TTC549 (cell line): ENCODE measurements at regions not wholly inside any gene's neighbourhood (a gene's known extent, or its start where the extent isn't known, plus 50 kb on each side); places are given as distances from the start of the nearest gene placed in this dataset.
"Not testable (repeated sequence)": the region's sequence is repeated elsewhere in the genome, so short reads cannot be mapped to it uniquely, and the experiment has no call there.

Source experiments
- FAIRE-seq: peaks from 2 replicates; lab custom pipeline; 2012; peaks lifted over from hg19 to GRCh38; lab: Jason Lieb, UNC

DNA sequence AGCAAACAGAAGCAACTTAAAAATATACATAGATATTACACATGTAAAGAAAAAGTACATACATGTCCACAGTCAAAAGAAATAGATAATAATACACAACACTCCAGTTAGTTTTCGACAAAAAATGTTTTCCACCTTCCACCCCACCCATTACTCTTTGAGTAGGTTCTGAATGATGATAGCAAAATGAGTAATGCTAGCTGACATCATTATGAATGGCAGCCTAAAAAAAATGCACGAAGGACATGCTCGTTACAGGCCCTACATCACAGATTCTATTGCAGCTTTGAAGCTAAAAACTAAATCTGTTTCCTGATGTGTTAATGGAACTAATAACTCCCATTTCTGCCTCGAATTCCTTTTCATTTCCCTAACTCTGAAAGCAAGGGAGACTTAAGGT is 578.7 kb upstream of the NETO1 start:
- no peak for FAIRE-seq

DNA sequence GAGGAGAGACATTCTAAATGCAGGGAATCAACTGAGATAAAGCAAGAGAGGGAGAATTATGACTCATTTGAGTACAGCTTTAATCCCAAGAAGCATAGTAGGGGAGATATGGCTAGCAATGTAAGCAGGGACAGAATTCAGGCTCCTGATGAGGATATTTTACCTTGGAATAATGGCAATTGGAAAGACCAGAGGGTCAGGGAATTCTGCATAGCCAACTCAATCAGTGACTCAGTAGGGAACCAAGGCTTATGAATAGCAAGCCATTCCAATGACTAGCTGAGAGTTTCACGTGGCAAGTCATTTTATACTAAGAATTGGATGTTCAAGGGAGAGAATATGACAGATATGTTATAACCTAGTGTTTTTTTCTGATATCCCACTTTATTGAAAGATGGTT is 563.8 kb upstream of the NETO1 start:
- no peak for FAIRE-seq

DNA sequence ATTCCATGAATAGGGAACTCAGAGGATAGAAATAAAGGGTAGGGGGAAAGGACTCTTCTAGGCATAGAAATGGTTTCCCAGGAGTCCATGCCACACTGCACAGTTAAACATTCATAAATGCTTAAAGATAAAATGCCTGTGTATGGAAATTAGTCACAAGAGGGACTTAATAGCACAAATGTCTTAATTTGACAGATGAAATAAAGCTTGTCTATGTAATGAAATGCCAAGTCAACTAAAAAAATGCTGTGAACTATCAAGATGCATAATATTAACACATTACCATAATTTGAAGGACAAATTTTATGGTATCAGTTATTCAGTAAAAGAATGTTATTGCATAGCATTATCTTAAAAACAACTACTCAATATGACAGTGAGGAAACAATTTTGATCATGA is 553.2 kb upstream of the NETO1 start:
- no peak for FAIRE-seq

DNA sequence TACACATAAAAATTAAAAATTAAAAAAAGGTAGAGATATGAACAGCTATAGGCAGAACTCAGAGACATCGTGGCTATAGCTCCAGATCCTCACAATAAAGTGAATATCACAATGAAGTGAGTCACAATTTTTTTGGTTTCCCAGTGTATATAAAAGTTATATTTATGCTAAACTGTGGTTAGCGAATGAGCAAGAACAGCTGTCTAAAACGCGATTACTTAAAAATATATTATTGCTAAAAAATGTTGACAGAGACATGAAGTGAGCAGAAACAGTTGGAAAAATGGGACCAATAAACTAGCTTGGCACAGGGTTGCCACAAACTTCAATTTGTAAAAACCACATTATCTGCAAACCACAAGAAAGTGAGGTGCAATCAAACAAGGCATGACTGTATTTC is 551.7 kb upstream of the NETO1 start:
- FAIRE-seq: no peak

DNA sequence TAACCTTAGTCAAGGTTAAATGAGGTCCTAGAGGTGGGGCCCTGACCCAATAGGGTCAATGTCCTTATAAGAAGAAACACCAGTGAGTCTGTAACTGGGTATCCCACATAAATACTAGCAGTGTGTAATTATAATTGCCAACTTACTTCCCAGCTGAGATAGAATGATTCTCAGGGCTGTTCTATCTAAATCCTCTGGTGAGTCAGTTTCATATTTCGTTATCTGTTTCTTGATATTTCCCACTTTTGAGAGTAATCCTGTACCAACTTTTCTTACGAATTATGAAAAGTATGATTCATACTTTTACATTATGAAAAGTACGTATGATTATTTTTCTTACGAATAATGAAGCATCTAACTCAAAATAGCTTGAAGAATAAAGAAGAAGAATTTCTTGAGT is 546.8 kb upstream of the NETO1 start:
- no peak for FAIRE-seq

DNA sequence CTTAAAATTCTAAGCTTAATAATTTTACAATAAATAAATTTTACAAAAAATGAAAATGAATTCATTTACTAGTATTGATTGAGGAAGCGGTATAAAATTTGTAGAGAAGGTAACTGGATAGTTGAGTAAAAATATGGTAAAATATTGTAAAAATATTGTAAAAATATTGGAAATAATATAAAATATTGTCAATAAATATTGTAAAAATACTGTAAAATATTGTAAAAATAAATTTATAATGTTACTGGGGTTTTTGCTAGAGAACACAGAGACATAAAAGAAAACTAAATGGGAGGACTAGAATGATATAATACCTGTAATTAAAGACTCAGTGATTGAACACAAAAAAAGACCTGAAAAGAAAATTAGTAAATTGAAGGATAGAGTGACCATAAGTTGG is 546.3 kb upstream of the NETO1 start:
- FAIRE-seq: no peak

DNA sequence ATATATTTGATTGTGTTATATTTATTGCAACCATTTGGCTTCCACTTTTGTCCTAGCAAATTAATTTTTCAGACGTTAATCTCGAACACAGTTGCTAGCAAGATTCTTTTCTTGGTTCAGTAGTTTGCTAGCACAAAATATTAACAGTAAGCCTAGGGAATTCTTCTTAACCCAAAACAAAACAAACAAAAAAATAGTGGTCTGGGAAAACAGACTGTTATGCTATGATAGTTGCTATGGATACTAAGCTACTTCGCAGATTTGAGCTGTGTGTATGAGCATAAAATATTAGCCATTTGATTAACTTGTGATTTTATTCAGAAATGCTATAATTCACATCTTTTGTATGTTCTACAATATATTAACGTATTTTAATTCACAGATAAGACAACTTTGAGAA is 541.5 kb upstream of the NETO1 start:
- FAIRE-seq: no peak

DNA sequence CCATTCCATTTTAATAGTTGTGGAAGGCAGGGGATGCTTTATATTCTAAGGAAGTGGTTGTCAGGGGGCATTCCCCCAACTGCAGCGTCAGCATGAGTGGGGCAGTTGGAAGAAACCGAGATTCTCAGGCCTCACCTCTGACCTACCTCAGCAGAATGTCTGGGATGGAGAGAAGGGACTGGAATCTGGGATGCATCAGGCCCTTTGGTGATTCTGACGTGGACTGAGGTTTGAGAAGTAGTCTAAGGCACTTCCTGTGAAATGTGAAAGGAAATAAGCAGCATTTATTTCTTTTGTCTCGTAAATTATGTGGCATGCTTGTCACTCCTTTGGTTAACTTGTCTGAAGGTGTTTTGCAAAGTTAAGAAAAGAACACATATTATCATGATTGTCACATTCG is 540.7 kb upstream of the NETO1 start:
- FAIRE-seq: no peak

DNA sequence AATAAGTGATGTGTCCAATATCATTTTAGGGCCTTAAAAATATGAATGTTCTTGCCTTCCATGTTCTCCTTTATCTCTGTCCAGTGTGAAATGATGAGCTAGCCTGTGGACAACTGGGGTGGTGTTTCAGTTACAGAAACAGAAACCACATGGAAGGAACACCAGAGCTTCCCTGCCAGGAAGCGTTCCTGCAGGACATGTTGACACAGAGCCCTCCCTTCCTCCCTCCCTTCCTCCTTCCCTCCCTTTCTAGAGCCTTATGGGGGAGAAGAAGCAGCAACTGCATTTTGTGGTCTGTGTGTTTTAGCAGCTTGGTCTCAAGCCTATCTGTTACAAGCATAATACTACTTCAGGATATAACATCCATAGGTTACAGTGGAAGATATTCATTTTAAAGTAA is 539.7 kb upstream of the NETO1 start:
- no peak for FAIRE-seq

DNA sequence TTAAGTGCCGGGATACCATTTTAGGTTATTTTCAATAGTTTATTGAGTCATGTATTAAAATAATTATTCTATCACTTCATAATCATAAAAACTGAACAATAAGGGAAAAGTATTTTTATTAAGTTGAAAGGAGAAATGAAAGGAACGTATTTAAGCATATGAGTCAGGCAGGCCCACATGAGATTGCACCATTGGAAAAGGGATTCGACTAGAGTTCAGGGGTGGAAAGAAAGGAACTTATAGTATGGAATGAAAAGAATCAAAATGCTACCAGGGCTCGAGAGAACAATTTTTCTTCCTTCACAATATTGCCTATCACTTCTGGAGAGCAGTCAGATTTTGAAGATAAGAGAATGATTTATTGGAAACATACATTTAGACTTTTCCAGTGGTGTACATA is 516.5 kb upstream of the NETO1 start:
- FAIRE-seq: no peak

DNA sequence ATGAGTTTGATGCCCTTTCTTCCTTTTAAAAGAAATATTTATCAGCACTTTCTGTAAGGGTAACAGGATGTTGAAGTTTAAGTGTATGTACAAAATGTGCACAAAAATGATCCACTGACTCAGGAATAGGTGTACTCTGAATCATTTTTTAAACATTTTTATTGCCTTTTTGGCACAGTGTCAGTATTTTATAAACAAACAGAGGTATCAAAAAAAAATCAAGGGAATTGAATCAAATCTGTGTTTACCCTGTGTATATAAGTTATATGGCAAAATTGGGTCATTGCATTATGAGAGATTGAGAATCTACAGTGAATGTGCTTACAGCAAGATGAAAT is 513.9 kb upstream of the NETO1 start:
- FAIRE-seq: no peak

DNA sequence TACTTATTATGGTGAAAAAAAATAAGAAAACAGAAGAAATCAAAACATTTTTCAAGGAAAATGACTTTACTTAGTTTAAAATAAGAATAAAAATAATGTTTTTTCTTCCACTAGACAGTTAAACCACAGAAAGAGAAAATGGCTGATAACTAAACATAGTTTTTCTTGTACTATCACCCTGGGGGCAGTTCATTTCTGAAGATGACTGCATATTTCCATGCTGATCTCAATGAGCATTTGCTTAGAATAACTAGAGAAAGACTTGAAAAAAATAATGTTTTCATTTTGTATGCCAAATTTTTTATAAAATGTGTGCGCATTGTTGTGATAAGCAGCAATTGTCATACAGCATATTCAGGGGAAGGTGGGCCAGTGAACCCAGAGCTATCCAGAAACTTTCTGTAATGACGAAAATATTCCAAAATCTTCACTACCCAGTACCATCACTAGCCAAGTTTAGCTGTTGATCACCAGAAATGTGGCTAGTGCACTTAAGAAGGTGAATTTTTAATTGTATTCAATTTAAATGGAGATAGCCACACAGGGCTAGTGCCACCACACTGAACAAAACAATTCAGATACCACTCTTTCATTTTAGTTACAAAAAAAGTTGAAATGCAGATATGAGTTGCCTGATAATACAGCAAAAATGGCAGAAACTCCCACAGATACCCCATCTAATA is 513.4 kb upstream of the NETO1 start:
- FAIRE-seq: no peak

DNA sequence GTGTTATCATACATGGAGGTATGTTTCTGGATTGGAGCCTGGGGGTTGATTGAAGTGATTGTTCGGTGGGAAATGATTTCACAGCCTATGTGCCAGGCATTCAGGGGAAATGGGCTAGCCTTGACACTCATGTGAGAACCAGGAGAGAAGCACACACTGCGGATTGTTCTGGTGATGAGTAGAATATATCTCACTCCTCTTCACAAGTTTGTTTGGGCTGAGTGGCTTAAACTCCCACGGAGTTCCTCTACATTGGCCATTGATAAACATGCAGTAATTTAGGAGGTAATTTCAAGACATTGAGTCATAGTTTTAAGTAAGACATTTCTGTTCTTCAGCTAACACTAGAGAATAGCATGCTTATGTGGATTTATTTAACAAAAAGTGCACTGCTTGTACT is 498.9 kb upstream of the NETO1 start:
- no peak for FAIRE-seq

DNA sequence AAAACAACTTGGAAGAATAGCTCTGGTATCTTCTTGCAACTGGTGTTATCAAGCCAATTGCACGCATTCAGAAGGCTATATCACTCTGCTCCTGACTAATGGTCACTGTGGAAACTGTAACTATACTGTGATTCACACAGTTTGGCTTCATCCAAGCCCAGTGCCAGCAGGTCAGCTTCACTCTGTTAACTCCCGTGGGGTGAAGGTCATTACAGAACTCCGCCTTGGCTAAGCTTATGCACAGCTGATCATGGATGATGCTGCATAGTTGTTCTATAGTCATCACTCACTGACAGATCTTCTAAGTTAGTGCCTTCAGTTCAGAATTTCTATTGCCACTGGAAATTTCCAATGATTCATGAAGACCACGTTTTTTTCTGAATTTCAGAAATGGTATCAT is 497.2 kb upstream of the NETO1 start:
- FAIRE-seq: no peak

DNA sequence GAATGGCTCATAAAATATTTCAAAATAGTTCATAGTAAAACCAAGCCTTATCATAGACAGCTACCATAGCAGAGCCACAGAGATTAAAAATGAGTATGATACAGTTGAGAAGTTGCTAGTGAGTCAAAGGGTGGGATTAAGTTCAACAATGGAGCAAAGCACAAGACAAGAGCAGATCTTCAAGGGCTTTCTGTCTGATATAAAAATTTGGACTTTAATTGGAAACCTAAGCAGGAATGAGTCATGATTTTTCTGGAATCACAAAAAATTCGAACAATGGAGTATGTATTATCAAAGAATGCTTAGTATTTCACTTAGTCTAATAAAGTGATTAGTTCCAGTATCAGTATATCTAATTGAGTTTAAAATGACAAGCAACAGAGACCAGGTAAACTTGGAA is 487.3 kb upstream of the NETO1 start:
- no peak for FAIRE-seq

DNA sequence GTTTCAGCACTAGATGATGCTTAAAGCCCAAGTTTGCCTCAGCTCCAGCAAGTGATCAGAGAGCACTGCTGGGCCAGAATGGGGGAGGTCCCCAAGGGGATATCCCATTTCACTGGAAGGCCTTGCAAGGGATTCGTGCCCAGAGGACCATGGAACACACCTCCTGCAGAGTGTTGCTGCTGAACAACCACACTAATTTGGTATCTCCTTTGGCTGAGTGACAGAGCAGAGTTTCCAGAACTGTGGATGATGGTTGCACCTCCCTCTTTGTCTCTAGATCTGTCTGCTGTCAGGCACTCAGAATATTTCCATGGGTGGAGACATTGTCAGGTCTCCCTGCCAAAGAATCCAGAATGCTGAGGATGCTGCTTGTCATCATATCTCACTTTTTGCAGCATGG is 484.8 kb upstream of the NETO1 start:
- no peak for FAIRE-seq

DNA sequence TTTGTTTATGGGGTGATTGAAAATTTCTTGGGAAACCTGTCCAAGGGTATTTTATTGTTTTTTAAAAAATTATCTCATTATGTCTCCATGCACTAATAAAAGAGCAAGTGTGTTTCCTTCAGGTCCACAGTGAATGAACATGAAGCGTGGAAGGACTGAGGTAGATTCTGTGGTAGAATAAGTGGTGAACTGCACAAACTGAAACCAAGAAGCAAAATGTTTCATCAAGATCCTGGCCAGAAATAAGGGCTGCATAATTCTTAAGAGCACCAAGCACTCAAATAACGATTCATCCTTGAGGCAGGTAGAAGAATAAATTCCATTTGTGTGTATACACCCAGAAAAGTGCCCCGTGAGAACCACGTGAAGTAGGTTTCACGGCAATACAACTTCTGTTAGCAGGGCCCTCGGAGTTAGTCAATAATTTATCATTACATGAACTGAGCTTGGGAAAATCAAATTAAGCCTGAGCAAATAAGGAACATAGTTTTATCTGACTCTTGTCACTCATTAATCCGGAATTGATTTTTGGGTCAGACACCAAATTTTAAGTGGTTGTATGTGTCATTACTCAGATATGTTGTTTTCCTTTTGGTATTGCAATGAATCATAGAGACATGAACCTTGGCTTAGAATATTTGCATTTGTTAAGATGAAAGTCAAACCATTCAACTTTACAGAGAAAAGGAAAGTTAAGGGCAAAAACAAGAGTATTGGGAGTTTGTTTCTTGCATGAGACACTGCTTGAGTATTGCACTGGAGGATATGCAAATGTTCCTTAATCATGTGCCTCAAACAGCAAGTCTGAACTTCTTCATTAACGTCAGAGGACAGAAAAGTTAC is 472.6 kb upstream of the NETO1 start:
- FAIRE-seq: no peak

DNA sequence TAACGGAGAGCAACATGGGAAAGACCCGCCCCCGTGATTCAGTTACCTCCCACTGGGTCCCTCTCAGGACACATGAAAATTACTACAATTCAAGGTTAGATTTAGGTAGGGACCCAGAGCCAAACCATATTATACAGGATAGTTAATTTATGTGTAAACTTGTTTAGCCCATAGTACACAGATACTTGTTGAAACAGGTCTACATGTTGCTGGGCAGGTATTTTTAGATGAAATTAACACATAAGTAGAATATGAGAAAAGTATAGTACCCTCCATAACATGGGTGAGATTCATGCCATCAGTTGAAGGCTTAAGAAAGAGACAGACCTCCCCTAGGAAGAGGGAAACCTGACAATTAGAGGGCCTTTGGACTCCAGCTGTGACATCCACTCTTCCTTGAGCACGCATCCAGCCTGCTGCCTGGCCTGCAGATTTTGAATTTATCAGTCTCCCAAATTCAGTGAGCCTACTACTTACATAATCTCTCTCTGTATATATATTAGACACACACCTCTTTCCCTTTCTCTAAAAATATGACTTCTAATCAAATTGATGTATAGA is 463.5 kb upstream of the NETO1 start:
- no peak for FAIRE-seq

DNA sequence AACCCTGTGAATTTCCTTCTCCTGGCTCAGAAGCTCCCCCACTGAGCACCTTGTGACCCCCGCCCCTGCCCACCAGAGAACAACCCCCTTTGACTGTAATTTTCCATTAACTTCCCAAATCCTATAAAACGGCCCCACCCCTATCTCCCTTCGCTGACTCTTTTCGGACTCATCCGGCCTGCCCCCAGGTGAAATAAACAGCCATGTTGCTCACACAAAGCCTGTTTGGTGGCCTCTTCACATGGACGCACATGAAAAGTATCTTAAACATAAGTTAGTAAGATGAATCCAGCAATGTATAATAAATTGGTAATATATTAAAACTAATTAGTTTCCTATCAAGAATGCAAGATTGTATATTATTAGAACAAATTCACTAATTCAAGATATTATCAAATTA is 462.3 kb upstream of the NETO1 start:
- not testable (repeated sequence) for FAIRE-seq

DNA sequence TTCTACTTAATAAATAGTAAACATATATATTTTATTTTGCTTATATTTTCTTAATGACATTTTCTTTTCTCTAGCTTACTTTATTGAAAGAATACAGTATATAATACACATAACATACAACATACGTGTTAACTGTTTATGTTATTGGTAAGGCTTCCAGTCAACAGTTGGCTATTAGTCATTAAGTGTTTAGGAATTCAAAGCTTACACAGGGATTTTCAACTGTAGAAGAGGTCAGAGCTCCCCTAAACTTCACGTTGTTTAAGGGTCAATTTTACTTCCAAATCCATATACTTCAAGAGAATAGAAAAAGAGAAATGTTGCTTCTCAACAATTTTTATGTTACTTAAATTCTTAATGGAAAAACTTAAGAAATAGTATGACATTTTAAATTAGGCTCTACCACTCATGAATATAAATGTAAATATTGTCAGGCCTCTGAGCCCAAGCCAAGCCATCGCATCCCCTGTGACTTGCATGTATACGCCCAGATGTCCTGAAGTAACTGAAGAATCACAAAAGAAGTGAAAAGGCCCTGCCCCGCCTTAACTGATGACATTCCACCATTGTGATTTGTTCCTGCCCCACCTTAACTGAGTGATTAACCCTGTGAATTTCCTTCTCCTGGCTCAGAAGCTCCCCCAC is 456.5 kb upstream of the NETO1 start:
- not testable (repeated sequence) for FAIRE-seq

DNA sequence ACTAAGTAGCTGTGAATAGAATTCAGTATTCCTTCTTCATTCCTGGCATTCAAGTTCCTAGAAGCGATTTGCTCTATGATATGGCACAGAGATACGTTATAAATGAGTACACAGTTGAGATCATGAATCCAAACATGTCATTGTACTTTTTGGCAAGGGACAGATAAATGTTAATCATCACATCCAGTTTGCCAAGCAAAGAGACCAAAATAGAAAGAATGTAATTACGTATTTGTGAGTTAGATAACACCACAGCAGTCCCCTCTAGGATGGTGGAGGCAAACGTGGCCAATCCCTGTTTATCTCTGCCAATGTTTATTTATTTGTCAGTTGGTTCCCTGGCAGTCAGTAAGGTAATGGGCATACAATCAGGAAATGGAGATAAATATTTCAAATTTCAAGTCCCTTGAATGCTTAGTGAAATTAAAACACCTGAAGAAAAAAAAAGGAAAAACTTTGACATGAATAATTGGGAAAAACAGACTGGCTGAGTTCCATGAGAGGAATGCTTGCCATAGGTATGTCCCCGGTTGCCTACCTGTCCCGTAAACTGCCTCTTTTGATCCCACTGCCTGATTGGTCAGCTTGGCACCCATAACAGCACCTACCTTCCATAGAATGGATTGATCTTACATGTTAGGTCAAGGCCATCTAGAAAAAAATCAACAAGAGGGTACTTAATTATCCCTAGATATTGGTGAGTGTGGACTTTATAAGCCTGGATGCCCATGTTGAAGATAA is 451.1 kb upstream of the NETO1 start:
- FAIRE-seq: no peak

DNA sequence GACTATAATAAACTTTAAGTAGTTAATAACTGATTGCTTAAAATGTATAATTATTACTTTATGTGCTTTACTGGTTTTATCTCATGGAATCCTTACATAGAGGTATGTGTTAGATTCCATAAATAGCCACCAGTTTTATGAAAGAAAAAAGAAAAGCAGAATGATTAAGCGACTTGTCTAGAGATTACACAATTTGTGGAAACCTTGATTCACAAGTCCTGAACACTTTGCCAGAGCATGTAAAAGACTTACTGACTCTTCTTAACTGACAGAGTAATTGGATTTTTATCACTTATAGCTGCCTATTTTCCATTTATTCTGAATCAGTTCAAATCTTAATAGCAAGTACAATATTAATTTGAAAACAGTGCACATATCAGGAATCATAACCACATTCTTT is 448.7 kb upstream of the NETO1 start:
- FAIRE-seq: no peak

DNA sequence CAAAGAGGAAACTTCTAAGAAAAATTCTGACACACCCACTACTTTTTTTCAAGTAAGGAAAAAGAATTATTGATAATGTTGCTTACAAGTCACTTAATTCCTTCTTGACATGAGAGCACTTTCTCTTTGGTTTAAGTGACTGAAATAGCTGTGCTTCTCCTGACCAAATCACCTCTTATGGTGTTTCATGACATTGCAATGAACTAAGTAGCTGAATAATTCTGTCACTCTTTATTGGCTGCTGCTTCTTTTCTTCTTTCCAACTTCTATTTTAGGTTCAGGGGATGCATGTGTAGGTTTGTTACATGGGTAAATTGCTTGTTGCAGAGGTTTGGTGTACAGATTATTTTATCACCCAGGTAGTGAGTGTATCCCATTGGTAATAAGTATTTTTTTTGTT is 447.6 kb upstream of the NETO1 start:
- FAIRE-seq: no peak
